HEK293T (cell line): ENCODE measurements at regions not wholly inside any gene's neighbourhood (a gene's known extent, or its start where the extent isn't known, plus 50 kb on each side); places are given as distances from the start of the nearest gene placed in this dataset.

ENCODE experiments used
- CTCF ChIA-PET: fragments of 350-600 bp; formaldehyde crosslinking; extraction: SDS; loops from one replicate; lab custom pipeline; 2021; ENCODE audit warnings: antibody characterized with exemption, inconsistent platforms; lab: Yijun Ruan, JAX
- POLR2A ChIA-PET: fragments of 350-600 bp; formaldehyde crosslinking; extraction: SDS; loops from one replicate; lab custom pipeline; 2020; ENCODE audit warnings: antibody characterized with exemption, inconsistent platforms; lab: Yijun Ruan, JAX
- DNase-seq: peaks from one replicate; pipeline ENCODE4 v3.0.0; 2012; ENCODE audit warnings: mixed read lengths; ENCODE audit errors: extremely low spot score
- ARNT ChIP-seq: fragments of 450-650 bp; IDR thresholded peaks from 2 replicates; pipeline ENCODE4 v1.6.1; 2017; ENCODE audit warnings: mild to moderate bottlenecking
- BHLHE40 ChIP-seq: fragments of 450-650 bp; IDR thresholded peaks from 2 replicates; pipeline ENCODE4 v1.6.1; 2016; ENCODE audit warnings: mild to moderate bottlenecking, moderate library complexity, borderline replicate concordance
- CTBP1 ChIP-seq: fragments of 450-650 bp; IDR thresholded peaks from 2 replicates; pipeline ENCODE4 v1.6.1; 2016; ENCODE audit warnings: borderline replicate concordance
- ELF4 ChIP-seq: fragments of 450-650 bp; IDR thresholded peaks from 2 replicates; pipeline ENCODE4 v1.6.1; 2017; ENCODE audit warnings: antibody characterized with exemption
- FOXA1 ChIP-seq: fragments of 450-650 bp; IDR thresholded peaks from 2 replicates; pipeline ENCODE4 v1.6.1; 2016; ENCODE audit warnings: mild to moderate bottlenecking
- FOXK2 ChIP-seq: fragments of 450-650 bp; IDR thresholded peaks from 2 replicates; pipeline ENCODE4 v1.6.1; 2016; ENCODE audit warnings: mild to moderate bottlenecking
- FOXM1 ChIP-seq: fragments of 450-650 bp; IDR thresholded peaks from 2 replicates; pipeline ENCODE4 v1.6.1; 2017; ENCODE audit warnings: mild to moderate bottlenecking, borderline replicate concordance
- HDGF ChIP-seq: fragments of 450-650 bp; IDR thresholded peaks from 2 replicates; pipeline ENCODE4 v1.6.1; 2017; ENCODE audit warnings: antibody characterized with exemption, borderline replicate concordance
- L3MBTL2 ChIP-seq: fragments of 450-650 bp; conservative IDR thresholded peaks from 2 replicates; pipeline ENCODE4 v1.6.1; 2016; ENCODE audit warnings: mild to moderate bottlenecking
- LEF1 ChIP-seq: fragments of 450-650 bp; IDR thresholded peaks from 2 replicates; pipeline ENCODE4 v1.6.1; 2017; ENCODE audit warnings: mild to moderate bottlenecking, borderline replicate concordance
- NFRKB ChIP-seq: fragments of 450-650 bp; IDR thresholded peaks from 2 replicates; pipeline ENCODE4 v1.6.1; 2016; ENCODE audit warnings: mild to moderate bottlenecking, moderate library complexity
- PKNOX1 ChIP-seq: fragments of 450-650 bp; IDR thresholded peaks from 2 replicates; pipeline ENCODE4 v1.6.1; 2016
- SP1 ChIP-seq: fragments of 450-650 bp; IDR thresholded peaks from 2 replicates; pipeline ENCODE4 v1.6.1; 2017
- SUZ12 ChIP-seq: fragments of 450-650 bp; IDR thresholded peaks from 2 replicates; pipeline ENCODE4 v1.6.1; 2016; ENCODE audit warnings: mild to moderate bottlenecking
- TARDBP ChIP-seq: fragments of 450-650 bp; IDR thresholded peaks from 2 replicates; pipeline ENCODE4 v1.6.1; 2016
- ZNF384 ChIP-seq: fragments of 450-650 bp; IDR thresholded peaks from 2 replicates; pipeline ENCODE4 v1.6.1; 2016

GRCh38 chr18:34594266-34594665 is 115.8 kb upstream of the DTNA start:
- no peak for DNase-seq
- ChIA-PET CTCF (no interaction called here), POLR2A (no interaction called here)
- TF ChIP-seq FOXK2 (no peak), ARNT (no peak), SP1 (no peak), L3MBTL2 (no peak), CTBP1 (no peak), FOXA1 (no peak), SUZ12 (no peak), LEF1 (no peak), NFRKB (no peak), BHLHE40 (no peak), ELF4 (no peak), TARDBP (no peak), HDGF (no peak), FOXM1 (no peak)

GRCh38 chr18:34595690-34596089 is 114.4 kb upstream of the DTNA start:
- CTCF ChIA-PET: interaction anchor here (0.6 to 1.5 kb wide), 4 partner anchors 64 to 215 kb away, joined by 3 to 8 read pairs (median 3); no protein-coding TSS in a partner anchor
- POLR2A ChIA-PET: no interaction called here
- TF ChIP-seq CTBP1 (no peak), FOXA1 (no peak), ARNT (no peak), ELF4 (no peak), NFRKB (no peak), L3MBTL2 (no peak), SUZ12 (no peak), PKNOX1 (no peak), FOXK2 (no peak), ZNF384 (no peak), HDGF (no peak)
- no peak for DNase-seq

GRCh38 chr18:34598120-34598635 is 111.9 kb upstream of the DTNA start:
- CTCF ChIA-PET: interaction anchor here (1.1 kb wide), 1 partner anchor 64 kb away, joined by 4 read pairs; no protein-coding TSS in a partner anchor
- no peak for DNase-seq
- POLR2A ChIA-PET: no interaction called here
- TF ChIP-seq L3MBTL2: no peak
- TF ChIP-seq SP1: no peak
- no peak for TF ChIP-seq SUZ12
- no peak for TF ChIP-seq FOXM1
- TF ChIP-seq CTBP1: no peak
- no peak for TF ChIP-seq ZNF384
- TF ChIP-seq FOXK2: no peak
- no peak for TF ChIP-seq TARDBP
- TF ChIP-seq PKNOX1: no peak

- TF ChIP-seq FOXM1 (no peak), BHLHE40 (no peak), LEF1 (no peak), TARDBP (no peak), ARNT (no peak), ZNF384 (no peak), FOXA1 (no peak), FOXK2 (no peak), CTBP1 (no peak), ELF4 (no peak), SUZ12 (no peak), HDGF (no peak), NFRKB (no peak), L3MBTL2 (no peak), SP1 (no peak), PKNOX1 (no peak)
- ChIA-PET CTCF (interaction anchor here (0.7 kb wide), 1 partner anchor 226 kb away, joined by 4 read pairs; no protein-coding TSS in a partner anchor), POLR2A (interaction anchor here (1.4 kb wide), 1 partner anchor 17 kb away, joined by 3 read pairs; no protein-coding TSS in a partner anchor)
- DNase-seq: no peak
Observed at GRCh38 chr18:34600158-34600557, 109.9 kb upstream of the DTNA start.

GRCh38 chr18:34600874-34601656 is 109.0 kb upstream of the DTNA start:
- CTCF ChIA-PET: no interaction called here
- no peak for TF ChIP-seq ELF4
- TF ChIP-seq TARDBP: no peak
- no peak for TF ChIP-seq ZNF384
- no peak for TF ChIP-seq SP1
- TF ChIP-seq LEF1: no peak
- no peak for TF ChIP-seq FOXK2
- no peak for TF ChIP-seq SUZ12
- TF ChIP-seq ARNT: no peak
- TF ChIP-seq PKNOX1: no peak
- TF ChIP-seq L3MBTL2: no peak
- no peak for TF ChIP-seq CTBP1
- no peak for TF ChIP-seq BHLHE40
- no peak for TF ChIP-seq FOXA1
- no peak for TF ChIP-seq NFRKB
- TF ChIP-seq FOXM1: no peak
- POLR2A ChIA-PET: interaction anchor here (0.7 kb wide), 1 partner anchor 467 kb away, joined by 3 read pairs; no protein-coding TSS in a partner anchor
- no peak for DNase-seq
